ENCODE measurements at regions not wholly inside any gene's neighbourhood (a gene's known extent, or its start where the extent isn't known, plus 50 kb on each side); places are given as distances from the start of the nearest gene placed in this dataset.

- H3K4me2 ChIP-seq (ENCODE audit: low read length) = peak overlapping the region; percentile 63
- no peaks in the 10 kb centered on the region for H4K20me1 ChIP-seq (ENCODE audit: low read length)
- H3K27me3 ChIP-seq (ENCODE audit: low read length) = no peaks in the 10 kb centered on the region
- ChIA-PET POLR2A (ENCODE audit: unreplicated experiment) (no interaction called here), CTCF (interaction anchor here (1.0 kb wide), 1 partner anchor 30 kb away, joined by 4 read pairs; no protein-coding TSS in a partner anchor)
- peak overlapping the region; percentile 45 for H3K9ac ChIP-seq (ENCODE audit: low read length)
- H3K36me3 ChIP-seq (ENCODE audit: low read depth, low read length) = no peaks in the 10 kb centered on the region
- H3F3A ChIP-seq (ENCODE audit: low read length, unreplicated experiment) = no peaks in the 10 kb centered on the region
- peaks cover 25% of the 10 kb centered on the region for H3K4me1 ChIP-seq (ENCODE audit: insufficient read depth, low read length)
- BruUV-seq (replicated peaks) = no TSS peak
- no peak for TF ChIP-seq EZH2phosphoT487 (IDR thresholded peaks at IDR 0.05; ENCODE audit: borderline replicate concordance, low read length)
- TF ChIP-seq CTCF (conservative IDR thresholded peaks at IDR 0.05; ENCODE audit: low read depth, low read length) = no peak
- TF ChIP-seq EZH2 (IDR thresholded peaks at IDR 0.05; ENCODE audit: low read length, unreplicated experiment) = no peak
- intact Hi-C loops (cut with micrococcal nuclease) = loop anchor here (2.0 kb wide), 1 partner anchor 67 kb away; no protein-coding TSS in a partner anchor
- peak; percentile 42 for ATAC-seq
- H3K79me2 ChIP-seq (ENCODE audit: low read length) = no peaks in the 10 kb centered on the region
- peak overlapping the region; percentile 86 for H3K27ac ChIP-seq (ENCODE audit: low read length)
- H3K9me3 ChIP-seq (ENCODE audit: low read length) = no peaks in the 10 kb centered on the region
- no peaks in the 10 kb centered on the region for H3K9me2 ChIP-seq (replicated peaks; ENCODE audit: low read length)
- no peak overlapping the region for H2AFZ ChIP-seq (ENCODE audit: low read length)
- DNase-seq = peak; percentile 47
- H3K4me3 ChIP-seq (ENCODE audit: low read length) = no peak overlapping the region
Observed at GRCh38 chr9:91059713-91060112, 258.1 kb downstream of the SYK start.

GRCh38 chr9:91060520-91061343 lies 259.1 kb downstream of the SYK start:
- Histone ChIP-seq H3K27ac (ENCODE audit: low read length) (peak overlapping the region; percentile 86), H3F3A (ENCODE audit: low read length, unreplicated experiment) (no peaks in the 10 kb centered on the region), H3K36me3 (ENCODE audit: low read depth, low read length) (no peaks in the 10 kb centered on the region), H3K4me3 (ENCODE audit: low read length) (peak overlapping the region; percentile 14; the same call in 1 of the 2 replicates), H2AFZ (ENCODE audit: low read length) (0 out of 2 replicates have a peak overlapping the region, but pooled peaks have one; percentile 12), H3K79me2 (ENCODE audit: low read length) (no peaks in the 10 kb centered on the region), H3K9me2 (replicated peaks; ENCODE audit: low read length) (no peaks in the 10 kb centered on the region), H4K20me1 (ENCODE audit: low read length) (no peaks in the 10 kb centered on the region), H3K4me1 (ENCODE audit: insufficient read depth, low read length) (peaks cover 25% of the 10 kb centered on the region), H3K4me2 (ENCODE audit: low read length) (peak overlapping the region; percentile 63), H3K9ac (ENCODE audit: low read length) (peak overlapping the region; percentile 45), H3K9me3 (ENCODE audit: low read length) (no peaks in the 10 kb centered on the region), H3K27me3 (ENCODE audit: low read length) (no peaks in the 10 kb centered on the region)
- TF ChIP-seq CTCF (conservative IDR thresholded peaks at IDR 0.05; ENCODE audit: low read depth, low read length) = no peak
- TF ChIP-seq EZH2 (IDR thresholded peaks at IDR 0.05; ENCODE audit: low read length, unreplicated experiment) = no peak
- TF ChIP-seq EZH2phosphoT487 (IDR thresholded peaks at IDR 0.05; ENCODE audit: borderline replicate concordance, low read length) = no peak
- ATAC-seq = peak; percentile 75
- DNase-seq = peak; percentile 94
- POLR2A ChIA-PET (ENCODE audit: unreplicated experiment) = no interaction called here
- intact Hi-C loops (cut with micrococcal nuclease) = loop anchor here (1.0 to 2.0 kb wide), 2 partner anchors 29 to 68 kb away; no protein-coding TSS in a partner anchor
- CTCF ChIA-PET = interaction anchor here (1.0 kb wide), 1 partner anchor 29 kb away, joined by 4 read pairs; no protein-coding TSS in a partner anchor
- BruUV-seq (replicated peaks) = no TSS peak

GRCh38 chr9:91061506-91061905 lies 259.9 kb downstream of the SYK start:
- Histone ChIP-seq H3K27ac (ENCODE audit: low read length) (peak overlapping the region; percentile 86), H3K79me2 (ENCODE audit: low read length) (no peaks in the 10 kb centered on the region), H3K4me1 (ENCODE audit: insufficient read depth, low read length) (peaks cover 25% of the 10 kb centered on the region), H4K20me1 (ENCODE audit: low read length) (no peaks in the 10 kb centered on the region), H3K9me3 (ENCODE audit: low read length) (no peaks in the 10 kb centered on the region), H3K9ac (ENCODE audit: low read length) (peak overlapping the region; percentile 42; the same call in 1 of the 2 replicates), H2AFZ (ENCODE audit: low read length) (no peak overlapping the region), H3F3A (ENCODE audit: low read length, unreplicated experiment) (no peaks in the 10 kb centered on the region), H3K36me3 (ENCODE audit: low read depth, low read length) (no peaks in the 10 kb centered on the region), H3K9me2 (replicated peaks; ENCODE audit: low read length) (no peaks in the 10 kb centered on the region), H3K4me3 (ENCODE audit: low read length) (no peak overlapping the region), H3K4me2 (ENCODE audit: low read length) (peak overlapping the region; percentile 63), H3K27me3 (ENCODE audit: low read length) (no peaks in the 10 kb centered on the region)
- ATAC-seq (no peak), DNase-seq (no peak)
- ChIA-PET CTCF (no interaction called here), POLR2A (ENCODE audit: unreplicated experiment) (no interaction called here)
- BruUV-seq (replicated peaks) = no TSS peak
- intact Hi-C loops (cut with micrococcal nuclease) = loop anchor here (1.0 to 2.0 kb wide), 2 partner anchors 28 to 69 kb away; no protein-coding TSS in a partner anchor
- TF ChIP-seq CTCF (conservative IDR thresholded peaks at IDR 0.05; ENCODE audit: low read depth, low read length) (no peak), EZH2 (IDR thresholded peaks at IDR 0.05; ENCODE audit: low read length, unreplicated experiment) (no peak), EZH2phosphoT487 (IDR thresholded peaks at IDR 0.05; ENCODE audit: borderline replicate concordance, low read length) (no peak)

Data from PC-3 (cell line).